ENCODE measurements at regions not wholly inside any gene's neighbourhood (a gene's known extent, or its start where the extent isn't known, plus 50 kb on each side); places are given as distances from the start of the nearest gene placed in this dataset.

- WGBS (ENCODE audit: low lambda C conversion rate, missing lambda C conversion rate): 74% methylated on average over 3 of the region's 3 CpGs
- no peak overlapping the region for H3K27ac ChIP-seq
Observed at GRCh38 chr5:159786201-159786600, 130.1 kb upstream of the ADRA1B start.

GRCh38 chr5:159786901-159787691 is 129.2 kb upstream of the ADRA1B start:
- TF ChIP-seq EZH2phosphoT487 (IDR thresholded peaks at IDR 0.05; ENCODE audit: low read depth, severe bottlenecking, unreplicated experiment) (no peak), EZH2 (IDR thresholded peaks at IDR 0.05; ENCODE audit: borderline replicate concordance) (no peak), CTCF (IDR thresholded peaks at IDR 0.05; ENCODE audit: poor library complexity) (no peak)
- peaks cover 16% of the 10 kb centered on the region for H3K4me1 ChIP-seq (ENCODE audit: insufficient read depth)
- no peaks in the 10 kb centered on the region for H3K9me2 ChIP-seq (replicated peaks; ENCODE audit: insufficient read depth)
- H2AFZ ChIP-seq: no peak overlapping the region
- WGBS (ENCODE audit: low lambda C conversion rate, missing lambda C conversion rate): 65% methylated on average over 14 of the region's 14 CpGs
- no peaks in the 10 kb centered on the region for H4K20me1 ChIP-seq (ENCODE audit: insufficient read depth, poor library complexity, severe bottlenecking)
- no peaks in the 10 kb centered on the region for H3K79me2 ChIP-seq
- no peak overlapping the region for H3K27ac ChIP-seq
- H3K27me3 ChIP-seq: peaks cover 7% of the 10 kb centered on the region
- no peaks in the 10 kb centered on the region for H3K36me3 ChIP-seq (replicated peaks; ENCODE audit: insufficient read depth, low read depth)
- H3K4me2 ChIP-seq: peak overlapping the region; percentile 24
- no peaks in the 10 kb centered on the region for H3K9me3 ChIP-seq (ENCODE audit: low read depth)
- H3K4me3 ChIP-seq: no peak overlapping the region
- peak; percentile 49 for DNase-seq (ENCODE audit: low spot score)

More at GRCh38 chr5:159786201-159786600, 130.1 kb upstream of the ADRA1B start:
- no peak overlapping the region for H3K4me3 ChIP-seq
- H2AFZ ChIP-seq: no peak overlapping the region
- peaks cover 16% of the 10 kb centered on the region for H3K4me1 ChIP-seq (ENCODE audit: insufficient read depth)
- no peaks in the 10 kb centered on the region for H4K20me1 ChIP-seq (ENCODE audit: insufficient read depth, poor library complexity, severe bottlenecking)
- H3K36me3 ChIP-seq (replicated peaks; ENCODE audit: insufficient read depth, low read depth): no peaks in the 10 kb centered on the region
- DNase-seq (ENCODE audit: low spot score): no peak
- H3K4me2 ChIP-seq: no peak overlapping the region
- H3K27me3 ChIP-seq: peaks cover 7% of the 10 kb centered on the region
- TF ChIP-seq CTCF (IDR thresholded peaks at IDR 0.05; ENCODE audit: poor library complexity): no peak
- no peak for TF ChIP-seq EZH2 (IDR thresholded peaks at IDR 0.05; ENCODE audit: borderline replicate concordance)
- peak; percentile 2 for TF ChIP-seq EZH2phosphoT487 (IDR thresholded peaks at IDR 0.05; ENCODE audit: low read depth, severe bottlenecking, unreplicated experiment)
- H3K9me2 ChIP-seq (replicated peaks; ENCODE audit: insufficient read depth): no peaks in the 10 kb centered on the region
- no peaks in the 10 kb centered on the region for H3K79me2 ChIP-seq
- no peaks in the 10 kb centered on the region for H3K9me3 ChIP-seq (ENCODE audit: low read depth)

- Histone ChIP-seq H3K4me1 (ENCODE audit: insufficient read depth) (peaks cover 16% of the 10 kb centered on the region), H3K9me3 (ENCODE audit: low read depth) (no peaks in the 10 kb centered on the region), H3K9me2 (replicated peaks; ENCODE audit: insufficient read depth) (no peaks in the 10 kb centered on the region), H3K4me3 (no peak overlapping the region), H3K4me2 (peak overlapping the region; percentile 24), H3K27ac (peak overlapping the region; percentile 30), H3K27me3 (peaks cover 7% of the 10 kb centered on the region), H3K36me3 (replicated peaks; ENCODE audit: insufficient read depth, low read depth) (no peaks in the 10 kb centered on the region), H3K79me2 (no peaks in the 10 kb centered on the region), H2AFZ (no peak overlapping the region), H4K20me1 (ENCODE audit: insufficient read depth, poor library complexity, severe bottlenecking) (no peaks in the 10 kb centered on the region)
- 68% methylated on average over 2 of the region's 2 CpGs for WGBS (ENCODE audit: low lambda C conversion rate, missing lambda C conversion rate)
- DNase-seq (ENCODE audit: low spot score): no peak
- no peak for TF ChIP-seq EZH2 (IDR thresholded peaks at IDR 0.05; ENCODE audit: borderline replicate concordance)
- TF ChIP-seq EZH2phosphoT487 (IDR thresholded peaks at IDR 0.05; ENCODE audit: low read depth, severe bottlenecking, unreplicated experiment): no peak
- no peak for TF ChIP-seq CTCF (IDR thresholded peaks at IDR 0.05; ENCODE audit: poor library complexity)
Observed at GRCh38 chr5:159787837-159788236, 128.4 kb upstream of the ADRA1B start.

Data from hepatocyte (in vitro differentiated cells).